ENCODE measurements at regions not wholly inside any gene's neighbourhood (a gene's known extent, or its start where the extent isn't known, plus 50 kb on each side); places are given as distances from the start of the nearest gene placed in this dataset.

- intact Hi-C loops (cut with DNase I) = no loop called here
- 52% methylated on average over 3 of the region's 3 CpGs for WGBS (ENCODE audit: insufficient coverage, low coverage, low lambda C conversion rate, missing lambda C conversion rate)
- Histone ChIP-seq H3K27ac (no peak overlapping the region), H3K4me1 (no peaks in the 10 kb centered on the region), H3K27me3 (no peaks in the 10 kb centered on the region), H3K36me3 (no peaks in the 10 kb centered on the region), H3K9me3 (no peaks in the 10 kb centered on the region), H3K4me3 (no peak overlapping the region)
- no peak for TF ChIP-seq POLR2A (IDR thresholded peaks at IDR 0.05)
- TF ChIP-seq CTCF (IDR thresholded peaks at IDR 0.05) = no peak
- ATAC-seq = peak in 1 of 4 donors; percentile 79
- DNase-seq = no peak
Observed at GRCh38 chr1:98086796-98087441, 166.1 kb upstream of the DPYD start.

GRCh38 chr1:98086156-98086555, 165.3 kb upstream of the DPYD start:
- Histone ChIP-seq H3K27me3 (no peaks in the 10 kb centered on the region), H3K4me1 (no peaks in the 10 kb centered on the region), H3K27ac (no peak overlapping the region), H3K9me3 (no peaks in the 10 kb centered on the region), H3K4me3 (no peak overlapping the region), H3K36me3 (no peaks in the 10 kb centered on the region)
- DNase-seq (no peak), ATAC-seq (no peak)
- TF ChIP-seq CTCF (IDR thresholded peaks at IDR 0.05) (no peak), POLR2A (IDR thresholded peaks at IDR 0.05) (no peak)
- intact Hi-C loops (cut with DNase I) = no loop called here
- WGBS (ENCODE audit: insufficient coverage, low coverage, low lambda C conversion rate, missing lambda C conversion rate) = 86% methylated on average over 1 of the region's 1 CpG

- no peak for TF ChIP-seq CTCF (IDR thresholded peaks at IDR 0.05)
- TF ChIP-seq POLR2A (IDR thresholded peaks at IDR 0.05) = no peak
- H3K9me3 ChIP-seq = no peaks in the 10 kb centered on the region
- 54% methylated on average over 2 of the region's 2 CpGs for WGBS (ENCODE audit: insufficient coverage, low coverage, low lambda C conversion rate, missing lambda C conversion rate)
- H3K4me1 ChIP-seq = no peaks in the 10 kb centered on the region
- intact Hi-C loops (cut with DNase I) = no loop called here
- no peak overlapping the region for H3K4me3 ChIP-seq
- H3K27ac ChIP-seq = no peak overlapping the region
- DNase-seq (no peak), ATAC-seq (no peak)
- no peaks in the 10 kb centered on the region for H3K27me3 ChIP-seq
- H3K36me3 ChIP-seq = no peaks in the 10 kb centered on the region
Observed at GRCh38 chr1:98084188-98084587, 163.4 kb upstream of the DPYD start.

- no peak for TF ChIP-seq CTCF (IDR thresholded peaks at IDR 0.05)
- TF ChIP-seq POLR2A (IDR thresholded peaks at IDR 0.05) = no peak
Observed at GRCh38 chr1:98081944-98082343, 161.1 kb upstream of the DPYD start.

GRCh38 chr1:98078596-98078995, 157.8 kb upstream of the DPYD start:
- WGBS (ENCODE audit: insufficient coverage, low coverage, low lambda C conversion rate, missing lambda C conversion rate) = 79% methylated on average over 2 of the region's 2 CpGs
- no peak for TF ChIP-seq CTCF (IDR thresholded peaks at IDR 0.05)
- no peak for TF ChIP-seq POLR2A (IDR thresholded peaks at IDR 0.05)
- ATAC-seq = no peak
- no peaks in the 10 kb centered on the region for H3K4me1 ChIP-seq
- H3K9me3 ChIP-seq = no peaks in the 10 kb centered on the region
- intact Hi-C loops (cut with DNase I) = no loop called here
- no peak overlapping the region for H3K27ac ChIP-seq
- H3K27me3 ChIP-seq = no peaks in the 10 kb centered on the region
- no peak for DNase-seq
- no peaks in the 10 kb centered on the region for H3K36me3 ChIP-seq
- no peak overlapping the region for H3K4me3 ChIP-seq

More at GRCh38 chr1:98081944-98082343, 161.1 kb upstream of the DPYD start:
- Histone ChIP-seq H3K4me1 (no peaks in the 10 kb centered on the region), H3K4me3 (no peak overlapping the region), H3K27ac (no peak overlapping the region), H3K36me3 (no peaks in the 10 kb centered on the region), H3K9me3 (no peaks in the 10 kb centered on the region), H3K27me3 (no peaks in the 10 kb centered on the region)
- 30% methylated on average over 1 of the region's 1 CpG for WGBS (ENCODE audit: insufficient coverage, low coverage, low lambda C conversion rate, missing lambda C conversion rate)
- ATAC-seq = no peak
- intact Hi-C loops (cut with DNase I) = no loop called here
- no peak for DNase-seq
